ENCODE measurements at regions not wholly inside any gene's neighbourhood (a gene's known extent, or its start where the extent isn't known, plus 50 kb on each side); places are given as distances from the start of the nearest gene placed in this dataset.
A peak's percentile ranks its signal among the peaks of the same experiment; 100 is the strongest.
"Not testable (repeated sequence)": the region's sequence is repeated elsewhere in the genome, so short reads cannot be mapped to it uniquely, and the experiment has no call there.

DNA sequence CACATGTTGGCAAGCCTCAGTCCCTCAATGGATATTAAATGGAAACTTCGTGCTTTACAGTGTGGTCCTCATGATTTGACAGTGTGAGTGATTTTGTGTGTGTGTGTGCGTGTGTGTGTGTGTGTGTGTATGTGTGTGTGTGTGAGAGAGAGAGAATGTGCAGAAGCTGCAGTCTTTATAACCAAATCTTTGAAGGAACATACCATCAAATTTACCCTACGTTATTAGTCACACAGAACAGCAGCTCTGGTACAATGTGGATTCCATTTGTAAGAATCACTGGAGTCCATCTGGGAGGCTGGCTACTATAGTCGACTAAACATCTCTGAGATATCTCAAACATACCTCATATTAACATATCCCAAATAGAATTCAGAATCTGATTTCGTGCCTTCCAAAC is 928.0 kb upstream of the POT1 start:
- DNase-seq: no peak
- intact Hi-C loops (cut with DNase I): no loop called here

DNA sequence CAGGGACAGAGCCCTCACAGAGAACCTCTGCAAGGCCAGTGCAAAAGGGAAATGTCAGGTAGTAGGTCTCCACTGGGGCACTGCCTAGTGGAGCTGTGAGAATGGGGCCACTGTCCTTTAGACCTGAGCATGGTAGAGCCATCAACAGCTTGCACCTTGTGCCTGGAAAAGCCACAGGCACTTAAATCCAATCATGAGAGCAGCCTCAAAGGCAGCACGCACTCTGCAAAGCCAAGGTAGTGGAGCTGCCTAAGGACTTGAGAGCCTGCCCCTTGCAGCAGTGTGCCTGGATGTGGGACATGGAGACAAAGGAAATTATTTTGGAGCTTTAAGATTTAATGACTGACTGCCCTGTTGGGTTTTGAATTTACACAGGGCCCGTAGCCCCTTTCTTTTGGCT is 918.5 kb upstream of the POT1 start:
- intact Hi-C loops (cut with DNase I): no loop called here
- peak in 1 of 10 donors; percentile 29 for DNase-seq

DNA sequence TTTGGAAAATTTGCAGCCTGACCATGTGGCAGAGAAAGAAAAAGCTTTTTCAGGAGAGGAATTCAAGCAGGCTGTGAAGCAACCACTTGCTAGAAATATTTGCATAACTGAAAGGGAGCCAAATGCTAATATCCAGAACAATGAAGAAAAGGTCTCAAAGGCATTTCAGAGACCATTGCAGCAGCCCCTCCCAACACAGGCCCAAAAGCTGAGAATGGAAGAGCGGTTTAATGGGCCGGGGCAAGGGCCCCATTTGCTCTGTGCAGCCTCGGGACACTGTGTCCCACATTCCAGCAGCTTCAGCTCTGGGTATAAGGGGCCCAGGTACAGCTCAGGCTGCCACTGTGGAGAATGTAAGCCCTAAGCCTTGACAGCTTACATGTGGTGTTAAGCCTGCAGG is 918.1 kb upstream of the POT1 start:
- intact Hi-C loops (cut with DNase I): no loop called here
- peak in 2 of 10 donors; percentile 26 to 37 for DNase-seq

GRCh38 chr7:125847055-125847454 is 917.4 kb upstream of the POT1 start:
- DNase-seq: no peak
- intact Hi-C loops (cut with DNase I): no loop called here

GRCh38 chr7:125845686-125846085 is 916.1 kb upstream of the POT1 start:
- intact Hi-C loops (cut with DNase I): no loop called here
- DNase-seq: no peak

- intact Hi-C loops (cut with DNase I): no loop called here
- DNase-seq: no peak
These were observed 904.8 kb upstream of the POT1 start for GRCh38 chr7:125834421-125834820.

- no peak for DNase-seq
- intact Hi-C loops (cut with DNase I): no loop called here
These were observed 904.2 kb upstream of the POT1 start for GRCh38 chr7:125833839-125834238.

- DNase-seq: no peak
- intact Hi-C loops (cut with DNase I): no loop called here
These were observed 901.1 kb upstream of the POT1 start for GRCh38 chr7:125830743-125831142.

- no peak for DNase-seq
- intact Hi-C loops (cut with DNase I): no loop called here
These were observed 898.6 kb upstream of the POT1 start for GRCh38 chr7:125828153-125828700.

DNA sequence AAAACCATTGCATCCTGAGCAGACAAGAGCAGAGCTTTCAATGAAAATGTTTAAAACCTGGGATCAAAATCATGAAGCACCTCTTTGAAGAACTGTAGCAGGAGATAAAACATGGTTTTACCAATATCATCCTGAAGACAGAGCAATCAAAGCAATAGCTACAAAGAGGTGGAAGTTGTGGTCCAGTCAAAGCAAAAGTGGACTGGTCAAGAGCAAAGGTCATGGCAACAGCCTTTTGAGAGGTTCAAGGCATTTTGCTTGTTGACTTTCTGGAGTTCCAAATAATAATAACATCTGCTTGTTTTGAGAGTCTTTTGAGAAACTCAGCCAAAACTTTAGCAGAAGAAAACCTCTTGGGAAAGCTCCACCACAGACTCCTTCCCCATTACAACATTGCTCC is 893.9 kb upstream of the POT1 start:
- intact Hi-C loops (cut with DNase I): no loop called here
- no peak for DNase-seq

DNA sequence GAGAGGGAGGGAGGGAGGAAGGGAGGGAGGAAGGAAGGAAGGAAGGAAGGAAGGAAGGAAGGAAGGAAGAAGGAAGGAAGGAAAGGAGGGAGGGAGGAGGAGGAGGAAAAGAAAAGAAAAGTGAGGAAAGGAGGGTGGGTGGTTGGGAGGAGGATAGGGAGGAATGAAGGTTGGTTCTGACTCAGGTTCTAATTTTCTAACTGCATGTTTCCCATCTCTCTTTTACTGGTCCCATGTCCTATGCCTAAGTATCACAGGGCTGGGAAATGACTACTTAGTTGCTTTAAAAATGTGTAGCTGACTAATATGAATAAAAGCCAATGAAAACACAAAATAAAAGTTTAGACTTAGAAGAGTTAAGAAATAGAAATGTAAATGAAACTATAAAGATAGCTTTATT is 890.9 kb upstream of the POT1 start:
- intact Hi-C loops (cut with DNase I): no loop called here

GRCh38 chr7:125814100-125814499 is 884.5 kb upstream of the POT1 start:
- DNase-seq: no peak
- intact Hi-C loops (cut with DNase I): no loop called here

More for the DNA sequence above, 890.9 kb upstream of the POT1 start:
- no peak for DNase-seq

DNA sequence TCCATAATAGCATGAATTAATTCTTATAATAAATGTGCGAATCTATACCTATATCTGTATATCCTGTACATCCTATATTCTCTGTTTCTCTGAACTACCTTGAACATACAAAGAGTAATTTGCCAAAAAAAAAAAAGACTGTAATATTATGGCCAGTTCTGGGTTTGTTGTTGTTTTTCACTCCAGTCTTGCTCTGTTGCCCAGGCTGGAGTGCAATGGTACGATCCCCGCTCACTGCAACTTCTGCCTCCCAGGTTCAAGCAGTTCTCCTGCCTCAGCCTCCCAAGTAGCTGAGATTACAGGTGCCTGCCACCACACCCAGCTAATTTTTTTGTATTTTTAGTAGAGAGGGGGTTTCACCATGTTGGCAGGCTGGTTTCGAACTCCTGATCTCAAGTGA is 876.9 kb upstream of the POT1 start:
- DNase-seq; intact Hi-C loops (cut with DNase I): not testable (repeated sequence)

DNA sequence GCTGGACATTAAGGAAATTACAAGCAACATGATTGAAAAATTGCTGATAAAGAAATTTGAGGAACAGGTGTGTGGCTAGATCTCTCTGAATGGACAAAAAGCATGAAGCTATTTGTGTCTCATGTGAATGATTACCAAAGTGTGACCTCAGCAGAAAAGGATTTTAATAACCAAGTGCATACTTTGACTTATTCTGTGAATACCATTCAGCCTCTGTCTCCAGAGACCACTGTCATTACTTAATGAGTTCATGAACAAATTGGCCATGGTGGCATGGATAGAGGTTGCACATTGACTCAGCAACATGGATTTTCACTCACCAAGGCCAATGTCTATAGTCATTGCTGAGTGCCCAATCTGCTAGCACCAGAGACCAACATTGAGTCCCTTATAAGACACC is 874.6 kb upstream of the POT1 start:
- intact Hi-C loops (cut with DNase I): no loop called here

GRCh38 chr7:125780153-125780552 is 850.5 kb upstream of the POT1 start:
- no peak for DNase-seq
- intact Hi-C loops (cut with DNase I): no loop called here

More for the DNA sequence above, 874.6 kb upstream of the POT1 start:
- DNase-seq: no peak

DNA sequence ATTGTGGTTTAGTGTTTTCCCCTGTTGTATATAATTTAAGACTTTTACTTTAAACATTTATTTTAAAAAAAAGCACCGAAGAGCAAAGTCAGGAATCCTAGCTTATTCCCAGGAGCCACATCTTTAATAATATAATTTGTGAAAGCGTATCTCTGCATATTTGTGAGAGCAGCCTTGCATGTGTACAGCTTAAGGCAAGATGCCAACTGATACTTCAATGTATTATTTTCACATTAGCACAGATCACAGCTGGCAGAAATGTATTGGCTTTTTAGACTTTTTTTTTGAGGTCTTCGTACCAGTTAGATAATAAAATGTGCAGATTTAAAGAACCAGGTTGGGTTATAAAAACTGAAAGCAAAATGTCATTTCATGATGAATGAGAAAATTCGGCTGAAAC is 845.7 kb upstream of the POT1 start:
- intact Hi-C loops (cut with DNase I): no loop called here
- no peak for DNase-seq

- DNase-seq: peak in 1 of 10 donors; percentile 55
- intact Hi-C loops (cut with DNase I): no loop called here
These were observed 843.6 kb upstream of the POT1 start for GRCh38 chr7:125773113-125773785.

- intact Hi-C loops (cut with DNase I): no loop called here
- DNase-seq: no peak
These were observed 818.3 kb upstream of the POT1 start for GRCh38 chr7:125747966-125748365.

DNA sequence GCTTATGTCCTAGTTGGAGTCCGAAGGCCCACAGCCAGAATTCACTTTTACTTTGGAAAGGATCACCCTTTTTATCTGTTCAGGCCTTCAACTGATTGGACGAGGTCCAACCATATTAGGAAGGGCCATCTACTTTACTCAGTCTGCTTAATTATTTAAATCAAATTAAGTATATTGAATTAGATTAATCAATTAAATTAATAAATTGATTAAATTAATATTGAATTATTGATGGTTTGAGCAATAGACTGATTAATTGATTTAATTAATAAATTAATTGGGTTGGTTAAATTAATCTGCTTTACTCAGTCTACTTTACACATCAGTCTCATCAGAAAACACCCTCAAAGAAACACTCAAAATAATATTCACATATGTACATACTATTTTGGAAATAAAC is 816.9 kb upstream of the POT1 start:
- no peak for DNase-seq
- intact Hi-C loops (cut with DNase I): no loop called here

GRCh38 chr7:125727215-125727614 is 797.6 kb upstream of the POT1 start:
- no peak for DNase-seq
- intact Hi-C loops (cut with DNase I): no loop called here

- intact Hi-C loops (cut with DNase I): no loop called here
- DNase-seq: no peak
These were observed 766.0 kb upstream of the POT1 start for GRCh38 chr7:125695626-125696025.

GRCh38 chr7:125683156-125683555 is 753.5 kb upstream of the POT1 start:
- DNase-seq: no peak
- intact Hi-C loops (cut with DNase I): no loop called here

GRCh38 chr7:125681508-125681907 is 751.9 kb upstream of the POT1 start:
- DNase-seq: no peak
- intact Hi-C loops (cut with DNase I): no loop called here
